Neuron (in vitro differentiated cells): ENCODE measurements at regions not wholly inside any gene's neighbourhood (a gene's known extent, or its start where the extent isn't known, plus 50 kb on each side); places are given as distances from the start of the nearest gene placed in this dataset.
"Not testable (repeated sequence)": the region's sequence is repeated elsewhere in the genome, so short reads cannot be mapped to it uniquely, and the experiment has no call there.

Experiments used
- H2AFZ ChIP-seq: one replicate; pipeline ENCODE4 v1.6.1; 2013; ENCODE audit warnings: low read depth, mild to moderate bottlenecking, inconsistent platforms, low read length, moderate library complexity
- H3K27me3 ChIP-seq: one replicate; pipeline ENCODE4 v1.6.1; 2013; ENCODE audit warnings: low read length; ENCODE audit not compliant: insufficient read depth
- H3K36me3 ChIP-seq: one replicate; pipeline ENCODE4 v1.6.1; 2013; ENCODE audit warnings: low read length; ENCODE audit not compliant: insufficient read depth
- H3K4me1 ChIP-seq: one replicate; pipeline ENCODE4 v1.6.1; 2013; ENCODE audit warnings: low read length; ENCODE audit not compliant: insufficient read depth
- H3K4me3 ChIP-seq: 2 replicates; pipeline ENCODE4 v1.5.1; 2013; ENCODE audit warnings: mild to moderate bottlenecking, low read length, moderate library complexity
- H3K9me3 ChIP-seq: one replicate; pipeline ENCODE4 v1.6.1; 2013; ENCODE audit warnings: low read length

- Histone ChIP-seq H2AFZ (no peak overlapping the region), H3K4me1 (no peaks in the 10 kb centered on the region), H3K4me3 (no peak overlapping the region), H3K9me3 (no peaks in the 10 kb centered on the region), H3K27me3 (no peaks in the 10 kb centered on the region), H3K36me3 (no peaks in the 10 kb centered on the region)
Measured at GRCh38 chr6:137389150-137389704, 105.0 kb downstream of the OLIG3 start.

GRCh38 chr6:137387096-137387764, 107.0 kb downstream of the OLIG3 start:
- Histone ChIP-seq H3K4me1 (no peaks in the 10 kb centered on the region), H3K9me3 (no peaks in the 10 kb centered on the region), H3K4me3 (no peak overlapping the region), H2AFZ (no peak overlapping the region), H3K27me3 (no peaks in the 10 kb centered on the region), H3K36me3 (no peaks in the 10 kb centered on the region)

GRCh38 chr6:137383287-137383686, 110.9 kb downstream of the OLIG3 start:
- not testable (repeated sequence) for H3K27me3 ChIP-seq, H3K9me3 ChIP-seq, H2AFZ ChIP-seq, H3K4me1 ChIP-seq, H3K4me3 ChIP-seq, H3K36me3 ChIP-seq

GRCh38 chr6:137378090-137378369, 116.2 kb downstream of the OLIG3 start:
- Histone ChIP-seq H3K4me3 (no peak overlapping the region), H3K9me3 (no peaks in the 10 kb centered on the region), H2AFZ (no peak overlapping the region), H3K36me3 (no peaks in the 10 kb centered on the region), H3K27me3 (no peaks in the 10 kb centered on the region), H3K4me1 (no peaks in the 10 kb centered on the region)

- Histone ChIP-seq H3K27me3 (peaks cover 2% of the 10 kb centered on the region), H3K9me3 (no peaks in the 10 kb centered on the region), H3K36me3 (no peaks in the 10 kb centered on the region), H2AFZ (no peak overlapping the region), H3K4me3 (no peak overlapping the region), H3K4me1 (no peaks in the 10 kb centered on the region)
Measured at GRCh38 chr6:137373296-137373695, 120.9 kb downstream of the OLIG3 start.

- no peak overlapping the region for H3K4me3 ChIP-seq
- H3K9me3 ChIP-seq = no peaks in the 10 kb centered on the region
- H3K4me1 ChIP-seq = no peaks in the 10 kb centered on the region
- no peak overlapping the region for H2AFZ ChIP-seq
- peaks cover 2% of the 10 kb centered on the region for H3K27me3 ChIP-seq
- no peaks in the 10 kb centered on the region for H3K36me3 ChIP-seq
Measured at GRCh38 chr6:137372532-137372931, 121.7 kb downstream of the OLIG3 start.

GRCh38 chr6:137371634-137372016, 122.6 kb downstream of the OLIG3 start:
- Histone ChIP-seq H3K4me3 (no peak overlapping the region), H3K27me3 (peaks cover 2% of the 10 kb centered on the region), H3K9me3 (no peaks in the 10 kb centered on the region), H2AFZ (no peak overlapping the region), H3K4me1 (no peaks in the 10 kb centered on the region), H3K36me3 (no peaks in the 10 kb centered on the region)

GRCh38 chr6:137370871-137371633, 123.1 kb downstream of the OLIG3 start:
- peaks cover 3% of the 10 kb centered on the region for H3K4me1 ChIP-seq

GRCh38 chr6:137369136-137369535, 125.1 kb downstream of the OLIG3 start:
- Histone ChIP-seq H3K4me1 (peaks cover 10% of the 10 kb centered on the region), H2AFZ (no peak overlapping the region), H3K27me3 (peaks cover 2% of the 10 kb centered on the region), H3K36me3 (no peaks in the 10 kb centered on the region), H3K9me3 (no peaks in the 10 kb centered on the region), H3K4me3 (no peak overlapping the region)

More at GRCh38 chr6:137370871-137371633, 123.1 kb downstream of the OLIG3 start:
- H3K36me3 ChIP-seq = no peaks in the 10 kb centered on the region
- H3K4me3 ChIP-seq = no peak overlapping the region
- no peaks in the 10 kb centered on the region for H3K9me3 ChIP-seq
- H2AFZ ChIP-seq = no peak overlapping the region
- peaks cover 2% of the 10 kb centered on the region for H3K27me3 ChIP-seq

GRCh38 chr6:137365707-137366437, 128.3 kb downstream of the OLIG3 start:
- H3K4me3 ChIP-seq = no peak overlapping the region
- H3K36me3 ChIP-seq = no peaks in the 10 kb centered on the region
- peaks cover 10% of the 10 kb centered on the region for H3K4me1 ChIP-seq
- H2AFZ ChIP-seq = no peak overlapping the region
- H3K9me3 ChIP-seq = no peaks in the 10 kb centered on the region
- peaks cover 7% of the 10 kb centered on the region for H3K27me3 ChIP-seq

GRCh38 chr6:137363805-137364138, 130.4 kb downstream of the OLIG3 start:
- peaks cover 5% of the 10 kb centered on the region for H3K27me3 ChIP-seq
- no peak overlapping the region for H3K4me3 ChIP-seq
- no peak overlapping the region for H2AFZ ChIP-seq
- no peaks in the 10 kb centered on the region for H3K36me3 ChIP-seq
- H3K4me1 ChIP-seq = peaks cover 10% of the 10 kb centered on the region
- no peaks in the 10 kb centered on the region for H3K9me3 ChIP-seq

- peaks cover 10% of the 10 kb centered on the region for H3K4me1 ChIP-seq
- peaks cover 9% of the 10 kb centered on the region for H3K27me3 ChIP-seq
- H3K36me3 ChIP-seq = no peaks in the 10 kb centered on the region
- H3K4me3 ChIP-seq = no peak overlapping the region
- H3K9me3 ChIP-seq = no peaks in the 10 kb centered on the region
- no peak overlapping the region for H2AFZ ChIP-seq
Measured at GRCh38 chr6:137362878-137363804, 131.1 kb downstream of the OLIG3 start.
